Neuron (in vitro differentiated cells): ENCODE measurements at regions not wholly inside any gene's neighbourhood (a gene's known extent, or its start where the extent isn't known, plus 50 kb on each side); places are given as distances from the start of the nearest gene placed in this dataset.

Experiments used
- H2AFZ ChIP-seq: one replicate; pipeline ENCODE4 v1.6.1; 2013; ENCODE audit warnings: low read depth, mild to moderate bottlenecking, inconsistent platforms, low read length, moderate library complexity
- H3K27me3 ChIP-seq: one replicate; pipeline ENCODE4 v1.6.1; 2013; ENCODE audit warnings: low read length; ENCODE audit not compliant: insufficient read depth
- H3K36me3 ChIP-seq: one replicate; pipeline ENCODE4 v1.6.1; 2013; ENCODE audit warnings: low read length; ENCODE audit not compliant: insufficient read depth
- H3K4me1 ChIP-seq: one replicate; pipeline ENCODE4 v1.6.1; 2013; ENCODE audit warnings: low read length; ENCODE audit not compliant: insufficient read depth
- H3K4me3 ChIP-seq: 2 replicates; pipeline ENCODE4 v1.5.1; 2013; ENCODE audit warnings: mild to moderate bottlenecking, low read length, moderate library complexity
- H3K9me3 ChIP-seq: one replicate; pipeline ENCODE4 v1.6.1; 2013; ENCODE audit warnings: low read length

- Histone ChIP-seq H3K36me3 (no peaks in the 10 kb centered on the region), H3K9me3 (no peaks in the 10 kb centered on the region), H2AFZ (no peak overlapping the region), H3K4me3 (no peak overlapping the region), H3K4me1 (no peaks in the 10 kb centered on the region), H3K27me3 (no peaks in the 10 kb centered on the region)
Measured at GRCh38 chr12:38977132-38977531, 71.7 kb upstream of the CPNE8 start.

GRCh38 chr12:38969706-38970105 is 64.3 kb upstream of the CPNE8 start:
- no peak overlapping the region for H3K4me3 ChIP-seq
- H3K4me1 ChIP-seq: no peaks in the 10 kb centered on the region
- no peaks in the 10 kb centered on the region for H3K36me3 ChIP-seq
- H3K27me3 ChIP-seq: no peaks in the 10 kb centered on the region
- H2AFZ ChIP-seq: no peak overlapping the region
- H3K9me3 ChIP-seq: no peaks in the 10 kb centered on the region

- H3K9me3 ChIP-seq: no peaks in the 10 kb centered on the region
- no peak overlapping the region for H3K4me3 ChIP-seq
- no peak overlapping the region for H2AFZ ChIP-seq
- H3K27me3 ChIP-seq: no peaks in the 10 kb centered on the region
- H3K36me3 ChIP-seq: no peaks in the 10 kb centered on the region
- H3K4me1 ChIP-seq: no peaks in the 10 kb centered on the region
Measured at GRCh38 chr12:38961683-38962082, 56.3 kb upstream of the CPNE8 start.

- Histone ChIP-seq H2AFZ (no peak overlapping the region), H3K9me3 (no peaks in the 10 kb centered on the region), H3K4me3 (no peak overlapping the region), H3K27me3 (no peaks in the 10 kb centered on the region), H3K36me3 (no peaks in the 10 kb centered on the region), H3K4me1 (no peaks in the 10 kb centered on the region)
Measured at GRCh38 chr12:38961012-38961411, 55.6 kb upstream of the CPNE8 start.

- H3K9me3 ChIP-seq: no peaks in the 10 kb centered on the region
- no peaks in the 10 kb centered on the region for H3K27me3 ChIP-seq
- H2AFZ ChIP-seq: no peak overlapping the region
- no peaks in the 10 kb centered on the region for H3K36me3 ChIP-seq
- peaks cover 3% of the 10 kb centered on the region for H3K4me1 ChIP-seq
- H3K4me3 ChIP-seq: no peak overlapping the region
Measured at GRCh38 chr12:38956337-38956736, 50.9 kb upstream of the CPNE8 start.
